ENCODE measurements at regions not wholly inside any gene's neighbourhood (a gene's known extent, or its start where the extent isn't known, plus 50 kb on each side); places are given as distances from the start of the nearest gene placed in this dataset.

GRCh38 chr9:18208166-18209059 lies 265.5 kb upstream of the ADAMTSL1 start:
- in situ Hi-C loops (cut with HindIII; ENCODE audit: low sequenced_read_pairs), result no loop called here
- peak; percentile 16 for DNase-seq (ENCODE audit: low read depth)
- TF ChIP-seq CTCF (IDR thresholded peaks at IDR 0.05; ENCODE audit: low read depth, low read length, missing control alignments), result peak; percentile 63
- H3K4me3 ChIP-seq (ENCODE audit: low read depth, low read length), result no peak overlapping the region

- no peak for DNase-seq (ENCODE audit: low read depth)
Measured at GRCh38 chr9:18215626-18216025, 258.3 kb upstream of the ADAMTSL1 start.

GRCh38 chr9:18216376-18216775 lies 257.6 kb upstream of the ADAMTSL1 start:
- no peak for TF ChIP-seq CTCF (IDR thresholded peaks at IDR 0.05; ENCODE audit: low read depth, low read length, missing control alignments)
- in situ Hi-C loops (cut with HindIII; ENCODE audit: low sequenced_read_pairs), result no loop called here
- no peak overlapping the region for H3K4me3 ChIP-seq (ENCODE audit: low read depth, low read length)
- no peak for DNase-seq (ENCODE audit: low read depth)

More at GRCh38 chr9:18215626-18216025, 258.3 kb upstream of the ADAMTSL1 start:
- in situ Hi-C loops (cut with HindIII; ENCODE audit: low sequenced_read_pairs), result no loop called here
- H3K4me3 ChIP-seq (ENCODE audit: low read depth, low read length), result no peak overlapping the region
- no peak for TF ChIP-seq CTCF (IDR thresholded peaks at IDR 0.05; ENCODE audit: low read depth, low read length, missing control alignments)

- H3K4me3 ChIP-seq (ENCODE audit: low read depth, low read length), result no peak overlapping the region
- no peak for TF ChIP-seq CTCF (IDR thresholded peaks at IDR 0.05; ENCODE audit: low read depth, low read length, missing control alignments)
- no peak for DNase-seq (ENCODE audit: low read depth)
- in situ Hi-C loops (cut with HindIII; ENCODE audit: low sequenced_read_pairs), result no loop called here
Measured at GRCh38 chr9:18228101-18228500, 245.9 kb upstream of the ADAMTSL1 start.

GRCh38 chr9:18229992-18230676 lies 243.8 kb upstream of the ADAMTSL1 start:
- TF ChIP-seq CTCF (IDR thresholded peaks at IDR 0.05; ENCODE audit: low read depth, low read length, missing control alignments), result peak; percentile 3
- no peak overlapping the region for H3K4me3 ChIP-seq (ENCODE audit: low read depth, low read length)
- DNase-seq (ENCODE audit: low read depth), result no peak
- in situ Hi-C loops (cut with HindIII; ENCODE audit: low sequenced_read_pairs), result no loop called here

GRCh38 chr9:18233311-18233710 lies 240.6 kb upstream of the ADAMTSL1 start:
- no peak for DNase-seq (ENCODE audit: low read depth)
- TF ChIP-seq CTCF (IDR thresholded peaks at IDR 0.05; ENCODE audit: low read depth, low read length, missing control alignments), result no peak
- in situ Hi-C loops (cut with HindIII; ENCODE audit: low sequenced_read_pairs), result no loop called here
- H3K4me3 ChIP-seq (ENCODE audit: low read depth, low read length), result no peak overlapping the region
